ENCODE measurements at regions not wholly inside any gene's neighbourhood (a gene's known extent, or its start where the extent isn't known, plus 50 kb on each side); places are given as distances from the start of the nearest gene placed in this dataset.

DNA sequence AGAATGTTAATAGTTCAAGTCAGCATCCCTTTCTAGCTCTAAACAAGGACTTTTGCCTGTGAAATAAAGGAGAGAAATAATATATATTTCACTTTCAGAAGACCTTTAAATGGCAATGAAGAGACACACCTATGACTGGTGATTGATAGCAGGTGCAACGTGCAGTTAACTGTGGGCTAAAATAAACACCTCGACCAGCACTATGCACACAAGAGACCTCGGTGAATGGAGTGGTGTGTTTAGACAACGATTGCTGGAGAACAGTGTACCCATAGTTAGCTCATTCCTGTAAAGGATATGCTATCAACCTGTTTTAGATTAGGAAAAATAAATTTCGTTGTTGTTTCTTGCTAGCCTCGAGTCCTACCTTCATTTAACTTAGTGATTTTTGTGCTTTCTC lies 143.4 kb downstream of the NR4A2 start:
- TF ChIP-seq, protein P1, sequence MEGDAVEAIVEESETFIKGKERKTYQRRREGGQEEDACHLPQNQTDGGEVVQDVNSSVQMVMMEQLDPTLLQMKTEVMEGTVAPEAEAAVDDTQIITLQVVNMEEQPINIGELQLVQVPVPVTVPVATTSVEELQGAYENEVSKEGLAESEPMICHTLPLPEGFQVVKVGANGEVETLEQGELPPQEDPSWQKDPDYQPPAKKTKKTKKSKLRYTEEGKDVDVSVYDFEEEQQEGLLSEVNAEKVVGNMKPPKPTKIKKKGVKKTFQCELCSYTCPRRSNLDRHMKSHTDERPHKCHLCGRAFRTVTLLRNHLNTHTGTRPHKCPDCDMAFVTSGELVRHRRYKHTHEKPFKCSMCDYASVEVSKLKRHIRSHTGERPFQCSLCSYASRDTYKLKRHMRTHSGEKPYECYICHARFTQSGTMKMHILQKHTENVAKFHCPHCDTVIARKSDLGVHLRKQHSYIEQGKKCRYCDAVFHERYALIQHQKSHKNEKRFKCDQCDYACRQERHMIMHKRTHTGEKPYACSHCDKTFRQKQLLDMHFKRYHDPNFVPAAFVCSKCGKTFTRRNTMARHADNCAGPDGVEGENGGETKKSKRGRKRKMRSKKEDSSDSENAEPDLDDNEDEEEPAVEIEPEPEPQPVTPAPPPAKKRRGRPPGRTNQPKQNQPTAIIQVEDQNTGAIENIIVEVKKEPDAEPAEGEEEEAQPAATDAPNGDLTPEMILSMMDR (IDR thresholded peaks at IDR 0.05): no peak
- TF ChIP-seq POLR2AphosphoS5 (IDR thresholded peaks at IDR 0.05; ENCODE audit: insufficient read depth in 1 of 2, low read depth in 1 of 2): no peak
